ENCODE measurements at regions not wholly inside any gene's neighbourhood (a gene's known extent, or its start where the extent isn't known, plus 50 kb on each side); places are given as distances from the start of the nearest gene placed in this dataset.

DNA sequence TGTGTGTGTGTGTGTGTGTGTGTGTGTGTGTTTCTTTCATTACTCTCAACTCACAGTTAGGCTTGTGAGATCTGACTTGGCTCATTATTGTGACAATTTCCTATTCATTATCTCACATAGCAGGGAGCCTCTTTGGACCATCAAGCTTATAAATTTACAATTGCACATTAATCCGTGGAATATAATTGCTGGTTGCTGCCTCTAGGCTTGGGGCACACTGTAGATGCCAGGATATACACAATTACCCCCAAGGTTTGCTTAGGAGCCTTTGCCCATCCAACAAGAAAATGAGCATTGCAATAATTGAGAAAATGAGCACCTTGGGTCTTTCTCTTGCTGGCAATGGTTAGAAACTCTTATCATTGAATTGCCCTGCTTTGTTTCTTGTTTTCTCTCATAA lies 161.6 kb upstream of the DMRTA1 start:
- TF ChIP-seq, protein P1, sequence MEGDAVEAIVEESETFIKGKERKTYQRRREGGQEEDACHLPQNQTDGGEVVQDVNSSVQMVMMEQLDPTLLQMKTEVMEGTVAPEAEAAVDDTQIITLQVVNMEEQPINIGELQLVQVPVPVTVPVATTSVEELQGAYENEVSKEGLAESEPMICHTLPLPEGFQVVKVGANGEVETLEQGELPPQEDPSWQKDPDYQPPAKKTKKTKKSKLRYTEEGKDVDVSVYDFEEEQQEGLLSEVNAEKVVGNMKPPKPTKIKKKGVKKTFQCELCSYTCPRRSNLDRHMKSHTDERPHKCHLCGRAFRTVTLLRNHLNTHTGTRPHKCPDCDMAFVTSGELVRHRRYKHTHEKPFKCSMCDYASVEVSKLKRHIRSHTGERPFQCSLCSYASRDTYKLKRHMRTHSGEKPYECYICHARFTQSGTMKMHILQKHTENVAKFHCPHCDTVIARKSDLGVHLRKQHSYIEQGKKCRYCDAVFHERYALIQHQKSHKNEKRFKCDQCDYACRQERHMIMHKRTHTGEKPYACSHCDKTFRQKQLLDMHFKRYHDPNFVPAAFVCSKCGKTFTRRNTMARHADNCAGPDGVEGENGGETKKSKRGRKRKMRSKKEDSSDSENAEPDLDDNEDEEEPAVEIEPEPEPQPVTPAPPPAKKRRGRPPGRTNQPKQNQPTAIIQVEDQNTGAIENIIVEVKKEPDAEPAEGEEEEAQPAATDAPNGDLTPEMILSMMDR (IDR thresholded peaks at IDR 0.05) = no peak
- TF ChIP-seq ZFX (IDR thresholded peaks at IDR 0.05; ENCODE audit: borderline replicate concordance) = no peak

Measured in 22Rv1 (cell line).